CD4-positive, alpha-beta T cell (primary cell): ENCODE measurements at regions not wholly inside any gene's neighbourhood (a gene's known extent, or its start where the extent isn't known, plus 50 kb on each side); places are given as distances from the start of the nearest gene placed in this dataset.

ENCODE experiments used
- ATAC-seq: fragments of 200-7000 bp; cut with Tn5 transposase; one replicate; pipeline ENCODE4 v1.10.0; 2022; ENCODE audit warnings: mild to moderate bottlenecking; ENCODE audit not compliant: poor library complexity
- CTCF ChIA-PET: fragments of 350-600 bp; sonication (Branson Sonifier 250); formaldehyde crosslinking; loops from one replicate; lab custom pipeline; 2021; ENCODE audit warnings: antibody characterized with exemption, inconsistent platforms; lab: Charles Lee
- POLR2A ChIA-PET: fragments of 350-600 bp; sonication (Branson Sonifier 250); formaldehyde crosslinking; loops from one replicate; lab custom pipeline; 2021; ENCODE audit warnings: antibody characterized with exemption, inconsistent platforms; lab: Charles Lee
- DNase-seq, 14 experiments: peaks; one replicate each; pipeline ENCODE4 v3.0.0-alpha.2; 2013 to 2020; ENCODE audit warnings: mixed read lengths in 2 of 14
- H3K27ac ChIP-seq, 2 donors: one replicate each; pipeline versions ENCODE4 v1.5.1 to v1.7.0; 2013; ENCODE audit warnings: low read length in 2 of 2, low read depth in 1 of 2, mild to moderate bottlenecking in 1 of 2
- H3K27me3 ChIP-seq, 2 experiments: 1 replicate in 1 of 2; 2 replicates in 1 of 2; pipeline versions ENCODE4 v1.6.1 to v1.7.0; 2013; ENCODE audit warnings: low read length in 2 of 2, control low read depth in 1 of 2, mild to moderate bottlenecking in 1 of 2, moderate library complexity in 1 of 2; ENCODE audit not compliant: insufficient read depth in 2 of 2, control insufficient read depth in 1 of 2
- H3K36me3 ChIP-seq: one replicate; pipeline ENCODE4 v1.6.1; 2013; ENCODE audit warnings: low read length, control low read depth; ENCODE audit not compliant: insufficient read depth
- H3K4me1 ChIP-seq: one replicate; pipeline ENCODE4 v1.6.1; 2013; ENCODE audit warnings: low read length, control low read depth; ENCODE audit not compliant: insufficient read depth
- H3K4me3 ChIP-seq: one replicate; pipeline ENCODE4 v1.5.1; 2013; ENCODE audit warnings: mild to moderate bottlenecking, low read length, moderate library complexity
- H3K9me3 ChIP-seq, 2 experiments: 1 replicate in 1 of 2; 2 replicates in 1 of 2; pipeline versions ENCODE4 v1.6.1 to v1.7.0; 2013; ENCODE audit warnings: low read length in 2 of 2, mild to moderate bottlenecking in 2 of 2, control low read depth in 1 of 2, moderate library complexity in 1 of 2; ENCODE audit not compliant: control insufficient read depth in 1 of 2, insufficient read depth in 1 of 2
- H3K27ac Mint-ChIP-seq: one replicate; pipeline ENCODE4 v1.8.0; 2020; ENCODE audit warnings: mixed read lengths
- H3K27me3 Mint-ChIP-seq: one replicate; pipeline ENCODE4 v1.8.0; 2021; ENCODE audit warnings: mixed read lengths
- H3K36me3 Mint-ChIP-seq: one replicate; pipeline ENCODE4 v1.8.0; 2021; ENCODE audit warnings: low read depth, mixed read lengths
- H3K4me1 Mint-ChIP-seq: one replicate; pipeline ENCODE4 v1.8.0; 2021; ENCODE audit warnings: low read depth, mixed read lengths
- H3K4me3 Mint-ChIP-seq: one replicate; pipeline ENCODE4 v1.8.0; 2020; ENCODE audit warnings: mild to moderate bottlenecking, mixed read lengths
- H3K9me3 Mint-ChIP-seq: one replicate; pipeline ENCODE4 v1.8.0; 2020; ENCODE audit warnings: mixed read lengths
- CTCF ChIP-seq: fragments of 200-600 bp; IDR thresholded peaks from one replicate; pipeline ENCODE4 v1.8.0; 2022; ENCODE audit warnings: antibody characterized with exemption, mild to moderate bottlenecking
- intact Hi-C, 2 experiments: fragments of 100-400 bp; cut with DNase I in 1 of 2; cut with micrococcal nuclease in 1 of 2; formaldehyde crosslinking; loops; one replicate each; pipeline versions ENCODE4 v1.15.1 to v1.9.0; 2023 to 2025; cut with DNase I, micrococcal nuclease

DNA sequence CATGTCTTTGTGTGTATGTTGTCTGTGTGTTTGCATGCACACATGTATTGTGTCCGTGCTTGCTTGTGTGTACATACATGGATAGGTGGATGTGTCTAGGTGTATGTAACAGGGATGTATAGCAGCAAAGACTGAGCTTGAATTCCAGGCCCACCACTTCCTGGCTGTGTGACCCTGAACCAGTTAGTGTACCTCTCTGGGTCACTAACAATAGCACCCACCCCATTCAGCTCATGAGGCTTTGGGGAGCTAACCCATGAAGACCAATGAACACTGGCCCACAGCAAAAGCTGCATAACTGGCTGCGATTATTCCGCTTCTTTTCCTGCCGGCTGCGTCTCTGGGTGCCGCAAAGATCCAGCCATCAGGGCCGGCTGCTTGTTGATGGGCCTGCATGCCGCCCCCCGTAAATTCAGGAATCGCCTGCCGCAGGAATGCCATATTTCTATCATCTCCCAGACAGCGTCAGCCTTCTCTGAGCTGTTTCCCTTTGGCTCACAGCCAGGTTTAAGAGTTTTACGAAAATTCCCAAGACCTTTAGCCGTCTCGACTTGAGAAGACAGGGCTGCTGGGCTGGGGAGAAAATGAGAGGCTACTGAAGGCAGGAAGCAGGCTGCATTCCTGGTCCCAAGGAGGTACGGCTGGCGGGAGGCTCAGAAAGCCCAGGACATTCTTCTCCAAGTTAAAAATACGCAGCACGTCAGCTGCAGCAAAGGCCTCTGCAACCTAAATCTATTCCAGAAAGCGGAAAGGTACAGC, 224.6 kb downstream of the MN1 start:
- intact Hi-C loops = no loop called here
- peaks cover 0 to 9% of the 10 kb centered on the region in 2 experiments for H3K9me3 ChIP-seq
- Mint-ChIP-seq H3K36me3 (no peaks in the 10 kb centered on the region), H3K9me3 (peaks cover 4% of the 10 kb centered on the region), H3K27ac (no peak overlapping the region), H3K27me3 (peaks cover 53% of the 10 kb centered on the region), H3K4me3 (no peak overlapping the region), H3K4me1 (no peaks in the 10 kb centered on the region)
- H3K27ac ChIP-seq = no peak overlapping the region
- H3K4me3 ChIP-seq = no peak overlapping the region
- ChIA-PET CTCF (no interaction called here), POLR2A (no interaction called here)
- TF ChIP-seq CTCF = no peak
- DNase-seq = no peak
- no peak for ATAC-seq
- no peaks in the 10 kb centered on the region for H3K4me1 ChIP-seq
- H3K36me3 ChIP-seq = no peaks in the 10 kb centered on the region
- H3K27me3 ChIP-seq = peaks cover 0 to 2% of the 10 kb centered on the region in 2 experiments

DNA sequence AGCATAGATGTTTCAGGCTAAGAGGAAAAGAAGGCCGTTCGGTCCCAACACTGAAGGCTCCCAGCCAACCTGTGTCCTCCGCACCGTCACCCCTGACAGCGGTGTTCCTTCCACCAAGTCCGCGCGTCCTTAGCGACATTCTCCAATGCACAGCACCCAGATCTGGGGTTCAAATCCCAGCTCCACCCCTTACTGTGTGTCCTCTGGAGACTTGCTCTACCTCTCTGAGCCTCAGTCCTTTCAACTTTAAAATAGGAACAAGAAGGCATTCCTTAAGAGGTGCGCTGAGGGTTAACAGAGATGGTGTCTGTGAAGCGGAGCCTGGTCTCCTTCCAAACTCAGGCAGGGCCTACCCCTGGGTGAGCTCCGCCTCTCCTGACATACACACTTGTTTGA, 224.0 kb downstream of the MN1 start:
- ATAC-seq (no peak), DNase-seq (no peak)
- Histone ChIP-seq H3K9me3 (peaks cover 0 to 9% of the 10 kb centered on the region in 2 experiments), H3K27ac (no peak overlapping the region), H3K4me3 (no peak overlapping the region), H3K36me3 (no peaks in the 10 kb centered on the region), H3K27me3 (peaks cover 0 to 2% of the 10 kb centered on the region in 2 experiments), H3K4me1 (no peaks in the 10 kb centered on the region)
- no peak for TF ChIP-seq CTCF
- H3K27ac Mint-ChIP-seq = no peak overlapping the region
- ChIA-PET CTCF (no interaction called here), POLR2A (no interaction called here)
- no peak overlapping the region for H3K4me3 Mint-ChIP-seq
- intact Hi-C loops = no loop called here
- H3K36me3 Mint-ChIP-seq = no peaks in the 10 kb centered on the region
- no peaks in the 10 kb centered on the region for H3K9me3 Mint-ChIP-seq
- peaks cover 47% of the 10 kb centered on the region for H3K27me3 Mint-ChIP-seq
- no peaks in the 10 kb centered on the region for H3K4me1 Mint-ChIP-seq

DNA sequence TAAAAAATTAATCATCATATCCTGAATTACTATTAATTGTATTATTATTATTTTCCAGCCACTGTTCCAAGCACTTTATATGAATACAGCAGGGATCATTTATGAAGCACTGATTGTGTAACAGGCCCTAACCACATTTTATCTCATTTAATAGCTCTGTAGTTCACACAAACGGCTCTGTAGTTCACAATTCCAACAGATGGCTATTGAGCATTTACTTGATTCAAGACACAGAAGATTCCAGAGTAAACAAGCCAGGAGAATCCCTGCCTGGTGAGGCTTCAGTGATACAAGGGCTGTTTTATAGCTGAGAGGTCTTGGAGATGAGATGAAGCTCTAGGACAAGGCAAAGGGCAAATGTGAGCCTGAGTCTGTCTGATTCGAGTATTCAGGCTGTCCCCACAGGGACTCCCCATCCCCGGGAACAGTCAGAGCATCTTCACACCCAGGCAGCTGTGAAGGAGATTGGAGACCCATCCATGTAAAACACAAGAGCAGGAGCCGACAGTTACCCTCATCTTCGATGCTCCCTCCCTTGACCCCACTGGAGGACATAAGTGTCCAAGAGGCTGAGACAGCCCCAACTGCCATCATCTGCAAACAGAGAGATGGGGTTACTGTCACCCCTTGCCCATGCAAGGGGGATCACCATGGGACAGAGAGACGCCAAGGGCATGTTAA, 222.5 kb downstream of the MN1 start:
- DNase-seq = no peak
- no peaks in the 10 kb centered on the region for H3K36me3 Mint-ChIP-seq
- TF ChIP-seq CTCF = no peak
- H3K4me1 Mint-ChIP-seq = no peaks in the 10 kb centered on the region
- CTCF ChIA-PET = no interaction called here
- peaks cover 38% of the 10 kb centered on the region for H3K27me3 Mint-ChIP-seq
- H3K9me3 Mint-ChIP-seq = no peaks in the 10 kb centered on the region
- H3K4me3 Mint-ChIP-seq = no peak overlapping the region
- peaks cover 4 to 5% of the 10 kb centered on the region in 2 experiments for H3K27me3 ChIP-seq
- intact Hi-C loops = no loop called here
- no peak for ATAC-seq
- no peaks in the 10 kb centered on the region for H3K4me1 ChIP-seq
- POLR2A ChIA-PET = no interaction called here
- H3K36me3 ChIP-seq = no peaks in the 10 kb centered on the region
- no peak overlapping the region for H3K27ac Mint-ChIP-seq
- H3K9me3 ChIP-seq = peaks cover 0 to 6% of the 10 kb centered on the region in 2 experiments
- no peak overlapping the region for H3K4me3 ChIP-seq
- no peak overlapping the region for H3K27ac ChIP-seq
